SK-N-SH treated with all-trans-retinoic acid at 6 μM for 48 hours (cell line): ENCODE measurements at regions not wholly inside any gene's neighbourhood (a gene's known extent, or its start where the extent isn't known, plus 50 kb on each side); places are given as distances from the start of the nearest gene placed in this dataset.

Experiments used
- ATAC-seq: fragments of 200-7000 bp; cut with Tn5 transposase; 3 replicates; pipeline ENCODE4 v1.9.1; 2020; ENCODE audit warnings: mild to moderate bottlenecking, moderate library complexity
- ARNTL ChIP-seq: fragments of 450-650 bp; formaldehyde crosslinking; IDR thresholded peaks from 2 replicates; pipeline ENCODE4 v1.5.0; 2020; ENCODE audit warnings: low read depth, mild to moderate bottlenecking, moderate library complexity, borderline replicate concordance
- BACH2 ChIP-seq: fragments of 250-450 bp; sonication (Bioruptor Pico); IDR thresholded peaks from 2 replicates; pipeline ENCODE4 v1.9.0; 2021; ENCODE audit warnings: mild to moderate bottlenecking, borderline replicate concordance
- ESRRG ChIP-seq: fragments of 250-450 bp; sonication (Bioruptor Pico); IDR thresholded peaks from 2 replicates; pipeline ENCODE4 v1.6.1; 2021; ENCODE audit warnings: mild to moderate bottlenecking
- GLIS3 ChIP-seq: fragments of 250-450 bp; sonication (Bioruptor Pico); IDR thresholded peaks from 2 replicates; pipeline ENCODE4 v1.5.0; 2020; ENCODE audit warnings: mild to moderate bottlenecking, moderate library complexity
- ISL1 ChIP-seq: fragments of 250-450 bp; sonication (Bioruptor Pico); IDR thresholded peaks from 2 replicates; pipeline ENCODE4 v2.1.2; 2022; ENCODE audit warnings: mild to moderate bottlenecking, moderate library complexity
- PPARA ChIP-seq: fragments of 250-450 bp; sonication (Bioruptor Pico); IDR thresholded peaks from 2 replicates; pipeline ENCODE4 v1.5.0; 2020; ENCODE audit warnings: mild to moderate bottlenecking, borderline replicate concordance
- RARB ChIP-seq: fragments of 250-450 bp; sonication (Bioruptor Pico); IDR thresholded peaks from 2 replicates; pipeline ENCODE4 v1.8.0; 2021; ENCODE audit warnings: mild to moderate bottlenecking, moderate library complexity
- SNAI2 ChIP-seq: fragments of 250-450 bp; sonication (Bioruptor Pico); IDR thresholded peaks from 2 replicates; pipeline ENCODE4 v1.5.0; 2020; ENCODE audit warnings: mild to moderate bottlenecking, moderate library complexity
- TCF4 ChIP-seq: fragments of 250-450 bp; sonication (Bioruptor Pico); IDR thresholded peaks from 2 replicates; pipeline ENCODE4 v1.8.0; 2021; ENCODE audit warnings: mild to moderate bottlenecking, moderate library complexity, borderline replicate concordance
- TOX ChIP-seq: fragments of 250-450 bp; sonication (Bioruptor Pico); IDR thresholded peaks from 2 replicates; pipeline ENCODE4 v1.8.0; 2021; ENCODE audit warnings: mild to moderate bottlenecking, moderate library complexity, borderline replicate concordance
- ZFP3 ChIP-seq: fragments of 250-450 bp; sonication (Bioruptor Pico); IDR thresholded peaks from 2 replicates; pipeline ENCODE4 v1.5.0; 2020; ENCODE audit warnings: mild to moderate bottlenecking, moderate library complexity
- ZFP30 ChIP-seq: fragments of 450-650 bp; formaldehyde crosslinking; IDR thresholded peaks from 2 replicates; pipeline ENCODE4 v1.5.0; 2022; ENCODE audit warnings: mild to moderate bottlenecking, moderate library complexity
- ZNF565 ChIP-seq: fragments of 450-650 bp; formaldehyde crosslinking; conservative IDR thresholded peaks from 2 replicates; pipeline ENCODE4 v1.5.0; 2020; ENCODE audit warnings: low read depth, mild to moderate bottlenecking, moderate library complexity
- TF ChIP-seq, protein P1 (sequence below): fragments of 250-450 bp; sonication (Bioruptor Pico); IDR thresholded peaks from 2 replicates; pipeline ENCODE4 v1.5.0; 2020; ENCODE audit warnings: mild to moderate bottlenecking, moderate library complexity
- TF ChIP-seq, protein P2 (sequence below): fragments of 250-450 bp; sonication (Bioruptor Pico); IDR thresholded peaks from 2 replicates; pipeline ENCODE4 v1.5.1; 2021; ENCODE audit warnings: mild to moderate bottlenecking, moderate library complexity
- TF ChIP-seq, protein P3 (sequence below): fragments of 250-450 bp; sonication (Bioruptor Pico); IDR thresholded peaks from 2 replicates; pipeline ENCODE4 v1.8.0; 2020; ENCODE audit warnings: mild to moderate bottlenecking, moderate library complexity, borderline replicate concordance

- no peak for TF ChIP-seq ZFP3 (CRISPR knock-in tag)
- ATAC-seq: no peak
These were observed 260.4 kb upstream of the PPFIA2 start for GRCh38 chr12:82019533-82019932.

DNA sequence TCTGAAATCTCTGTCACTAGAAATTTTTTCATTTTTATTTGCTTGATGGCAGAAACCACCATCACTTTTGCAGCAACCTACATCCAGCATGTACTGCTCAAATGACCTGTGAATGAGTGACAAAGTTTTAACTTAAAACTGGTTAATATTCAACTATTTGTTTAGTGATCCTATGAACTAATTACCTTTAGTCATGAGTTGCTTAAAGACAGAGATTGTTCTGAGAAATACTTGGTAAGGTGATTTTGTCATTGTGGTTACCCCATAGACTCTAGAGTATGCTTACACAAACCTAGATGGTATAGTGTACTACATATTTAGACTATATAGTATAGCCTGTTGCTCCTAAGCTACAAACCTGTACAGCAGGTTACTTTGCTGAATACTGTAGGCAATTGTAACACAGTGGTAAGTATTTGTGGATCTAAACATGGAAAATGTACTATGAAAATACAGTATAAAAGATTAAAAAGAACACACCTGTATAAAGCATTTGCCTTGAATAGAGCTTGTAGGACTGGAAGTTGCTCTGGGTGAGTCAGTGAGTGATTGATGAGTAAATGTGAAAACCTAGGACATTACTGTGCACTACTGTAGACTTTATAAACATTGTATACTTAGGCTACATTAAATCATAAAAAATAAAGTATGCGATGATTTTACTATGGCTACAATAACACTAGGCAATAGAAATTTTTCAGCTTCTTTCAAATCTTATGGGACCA lies 256.6 kb upstream of the PPFIA2 start:
- no peak for ATAC-seq

DNA sequence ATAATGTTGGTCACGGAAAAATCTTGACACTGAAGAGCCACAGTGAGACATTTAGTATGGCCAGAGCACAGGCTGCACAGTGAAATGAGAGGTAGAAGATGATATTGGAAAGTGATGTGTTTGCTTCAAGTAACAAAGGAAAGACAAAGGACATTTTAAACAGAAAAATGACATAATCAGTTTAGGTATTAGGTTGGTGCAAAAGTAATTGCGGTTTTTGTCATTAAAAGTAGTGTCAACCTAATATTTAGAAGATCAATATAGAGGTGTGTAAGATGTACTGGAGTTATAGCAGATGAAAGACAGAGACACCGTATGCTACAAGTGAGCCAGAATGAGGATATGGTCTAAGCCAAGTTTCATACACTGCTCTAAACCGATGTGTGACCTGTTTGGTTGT lies 253.0 kb upstream of the PPFIA2 start:
- ATAC-seq: no peak
- TF ChIP-seq, protein P1, sequence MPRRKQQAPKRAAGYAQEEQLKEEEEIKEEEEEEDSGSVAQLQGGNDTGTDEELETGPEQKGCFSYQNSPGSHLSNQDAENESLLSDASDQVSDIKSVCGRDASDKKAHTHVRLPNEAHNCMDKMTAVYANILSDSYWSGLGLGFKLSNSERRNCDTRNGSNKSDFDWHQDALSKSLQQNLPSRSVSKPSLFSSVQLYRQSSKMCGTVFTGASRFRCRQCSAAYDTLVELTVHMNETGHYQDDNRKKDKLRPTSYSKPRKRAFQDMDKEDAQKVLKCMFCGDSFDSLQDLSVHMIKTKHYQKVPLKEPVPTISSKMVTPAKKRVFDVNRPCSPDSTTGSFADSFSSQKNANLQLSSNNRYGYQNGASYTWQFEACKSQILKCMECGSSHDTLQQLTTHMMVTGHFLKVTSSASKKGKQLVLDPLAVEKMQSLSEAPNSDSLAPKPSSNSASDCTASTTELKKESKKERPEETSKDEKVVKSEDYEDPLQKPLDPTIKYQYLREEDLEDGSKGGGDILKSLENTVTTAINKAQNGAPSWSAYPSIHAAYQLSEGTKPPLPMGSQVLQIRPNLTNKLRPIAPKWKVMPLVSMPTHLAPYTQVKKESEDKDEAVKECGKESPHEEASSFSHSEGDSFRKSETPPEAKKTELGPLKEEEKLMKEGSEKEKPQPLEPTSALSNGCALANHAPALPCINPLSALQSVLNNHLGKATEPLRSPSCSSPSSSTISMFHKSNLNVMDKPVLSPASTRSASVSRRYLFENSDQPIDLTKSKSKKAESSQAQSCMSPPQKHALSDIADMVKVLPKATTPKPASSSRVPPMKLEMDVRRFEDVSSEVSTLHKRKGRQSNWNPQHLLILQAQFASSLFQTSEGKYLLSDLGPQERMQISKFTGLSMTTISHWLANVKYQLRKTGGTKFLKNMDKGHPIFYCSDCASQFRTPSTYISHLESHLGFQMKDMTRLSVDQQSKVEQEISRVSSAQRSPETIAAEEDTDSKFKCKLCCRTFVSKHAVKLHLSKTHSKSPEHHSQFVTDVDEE (CRISPR knock-in tag): no peak
- no peak for TF ChIP-seq BACH2 (CRISPR knock-in tag)
- no peak for TF ChIP-seq ZFP3 (CRISPR knock-in tag)
- TF ChIP-seq ESRRG (CRISPR knock-in tag): no peak
- TF ChIP-seq SNAI2 (CRISPR knock-in tag): no peak
- no peak for TF ChIP-seq ZNF565 (CRISPR knock-in tag)
- TF ChIP-seq, protein P2, sequence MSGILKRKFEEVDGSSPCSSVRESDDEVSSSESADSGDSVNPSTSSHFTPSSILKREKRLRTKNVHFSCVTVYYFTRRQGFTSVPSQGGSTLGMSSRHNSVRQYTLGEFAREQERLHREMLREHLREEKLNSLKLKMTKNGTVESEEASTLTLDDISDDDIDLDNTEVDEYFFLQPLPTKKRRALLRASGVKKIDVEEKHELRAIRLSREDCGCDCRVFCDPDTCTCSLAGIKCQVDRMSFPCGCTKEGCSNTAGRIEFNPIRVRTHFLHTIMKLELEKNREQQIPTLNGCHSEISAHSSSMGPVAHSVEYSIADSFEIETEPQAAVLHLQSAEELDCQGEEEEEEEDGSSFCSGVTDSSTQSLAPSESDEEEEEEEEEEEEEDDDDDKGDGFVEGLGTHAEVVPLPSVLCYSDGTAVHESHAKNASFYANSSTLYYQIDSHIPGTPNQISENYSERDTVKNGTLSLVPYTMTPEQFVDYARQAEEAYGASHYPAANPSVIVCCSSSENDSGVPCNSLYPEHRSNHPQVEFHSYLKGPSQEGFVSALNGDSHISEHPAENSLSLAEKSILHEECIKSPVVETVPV (CRISPR knock-in tag): no peak
- TF ChIP-seq ARNTL (CRISPR knock-in tag): no peak
- no peak for TF ChIP-seq TCF4 (CRISPR knock-in tag)
- TF ChIP-seq PPARA: no peak

More for the DNA sequence above, 256.6 kb upstream of the PPFIA2 start:
- TF ChIP-seq PPARA (no peak), ZNF565 (CRISPR knock-in tag) (no peak), ZFP3 (CRISPR knock-in tag) (no peak), ESRRG (CRISPR knock-in tag) (no peak), TOX (CRISPR knock-in tag) (no peak), SNAI2 (CRISPR knock-in tag) (no peak), RARB (CRISPR knock-in tag) (no peak), ZFP30 (CRISPR knock-in tag) (no peak), BACH2 (CRISPR knock-in tag) (no peak), ISL1 (CRISPR knock-in tag) (no peak), ARNTL (CRISPR knock-in tag) (no peak), GLIS3 (no peak), TCF4 (CRISPR knock-in tag) (no peak)
- TF ChIP-seq, protein P1 (CRISPR knock-in tag): no peak
- TF ChIP-seq, protein P3, sequence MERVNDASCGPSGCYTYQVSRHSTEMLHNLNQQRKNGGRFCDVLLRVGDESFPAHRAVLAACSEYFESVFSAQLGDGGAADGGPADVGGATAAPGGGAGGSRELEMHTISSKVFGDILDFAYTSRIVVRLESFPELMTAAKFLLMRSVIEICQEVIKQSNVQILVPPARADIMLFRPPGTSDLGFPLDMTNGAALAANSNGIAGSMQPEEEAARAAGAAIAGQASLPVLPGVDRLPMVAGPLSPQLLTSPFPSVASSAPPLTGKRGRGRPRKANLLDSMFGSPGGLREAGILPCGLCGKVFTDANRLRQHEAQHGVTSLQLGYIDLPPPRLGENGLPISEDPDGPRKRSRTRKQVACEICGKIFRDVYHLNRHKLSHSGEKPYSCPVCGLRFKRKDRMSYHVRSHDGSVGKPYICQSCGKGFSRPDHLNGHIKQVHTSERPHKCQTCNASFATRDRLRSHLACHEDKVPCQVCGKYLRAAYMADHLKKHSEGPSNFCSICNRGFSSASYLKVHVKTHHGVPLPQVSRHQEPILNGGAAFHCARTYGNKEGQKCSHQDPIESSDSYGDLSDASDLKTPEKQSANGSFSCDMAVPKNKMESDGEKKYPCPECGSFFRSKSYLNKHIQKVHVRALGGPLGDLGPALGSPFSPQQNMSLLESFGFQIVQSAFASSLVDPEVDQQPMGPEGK: no peak
- TF ChIP-seq, protein P2 (CRISPR knock-in tag): no peak
